ENCODE measurements at regions not wholly inside any gene's neighbourhood (a gene's known extent, or its start where the extent isn't known, plus 50 kb on each side); places are given as distances from the start of the nearest gene placed in this dataset.
A peak's percentile ranks its signal among the peaks of the same experiment; 100 is the strongest.

DNA sequence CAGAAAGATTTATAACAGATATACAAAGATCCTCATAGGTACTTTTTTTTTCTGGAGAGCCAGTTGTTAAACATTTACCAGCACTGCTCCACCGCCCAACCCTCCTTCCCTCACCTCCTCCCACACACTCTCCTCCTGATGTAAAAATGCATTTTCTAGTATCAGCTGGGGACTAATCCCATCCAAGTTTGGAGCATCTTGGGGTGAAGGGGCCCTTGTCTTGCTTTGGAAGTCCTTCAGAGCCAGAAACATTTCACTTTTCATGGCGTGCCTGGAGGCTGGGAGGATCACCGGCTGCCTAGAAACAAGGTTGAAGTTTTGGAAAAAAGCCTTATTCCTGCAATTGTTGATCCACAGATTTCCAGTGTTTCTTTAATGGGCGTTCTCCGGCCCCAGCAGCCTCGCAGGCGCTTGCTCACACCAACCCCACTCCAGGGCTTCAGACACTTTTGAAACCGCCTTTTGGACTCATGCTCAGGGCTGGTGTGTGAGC is 165.1 kb upstream of the AFDN start:
- TF ChIP-seq, protein P1, sequence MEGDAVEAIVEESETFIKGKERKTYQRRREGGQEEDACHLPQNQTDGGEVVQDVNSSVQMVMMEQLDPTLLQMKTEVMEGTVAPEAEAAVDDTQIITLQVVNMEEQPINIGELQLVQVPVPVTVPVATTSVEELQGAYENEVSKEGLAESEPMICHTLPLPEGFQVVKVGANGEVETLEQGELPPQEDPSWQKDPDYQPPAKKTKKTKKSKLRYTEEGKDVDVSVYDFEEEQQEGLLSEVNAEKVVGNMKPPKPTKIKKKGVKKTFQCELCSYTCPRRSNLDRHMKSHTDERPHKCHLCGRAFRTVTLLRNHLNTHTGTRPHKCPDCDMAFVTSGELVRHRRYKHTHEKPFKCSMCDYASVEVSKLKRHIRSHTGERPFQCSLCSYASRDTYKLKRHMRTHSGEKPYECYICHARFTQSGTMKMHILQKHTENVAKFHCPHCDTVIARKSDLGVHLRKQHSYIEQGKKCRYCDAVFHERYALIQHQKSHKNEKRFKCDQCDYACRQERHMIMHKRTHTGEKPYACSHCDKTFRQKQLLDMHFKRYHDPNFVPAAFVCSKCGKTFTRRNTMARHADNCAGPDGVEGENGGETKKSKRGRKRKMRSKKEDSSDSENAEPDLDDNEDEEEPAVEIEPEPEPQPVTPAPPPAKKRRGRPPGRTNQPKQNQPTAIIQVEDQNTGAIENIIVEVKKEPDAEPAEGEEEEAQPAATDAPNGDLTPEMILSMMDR (IDR thresholded peaks at IDR 0.05), result no peak
- ATAC-seq (ENCODE audit: low FRiP score) (peak; percentile 58), DNase-seq (ENCODE audit: low spot score) (no peak)

DNA sequence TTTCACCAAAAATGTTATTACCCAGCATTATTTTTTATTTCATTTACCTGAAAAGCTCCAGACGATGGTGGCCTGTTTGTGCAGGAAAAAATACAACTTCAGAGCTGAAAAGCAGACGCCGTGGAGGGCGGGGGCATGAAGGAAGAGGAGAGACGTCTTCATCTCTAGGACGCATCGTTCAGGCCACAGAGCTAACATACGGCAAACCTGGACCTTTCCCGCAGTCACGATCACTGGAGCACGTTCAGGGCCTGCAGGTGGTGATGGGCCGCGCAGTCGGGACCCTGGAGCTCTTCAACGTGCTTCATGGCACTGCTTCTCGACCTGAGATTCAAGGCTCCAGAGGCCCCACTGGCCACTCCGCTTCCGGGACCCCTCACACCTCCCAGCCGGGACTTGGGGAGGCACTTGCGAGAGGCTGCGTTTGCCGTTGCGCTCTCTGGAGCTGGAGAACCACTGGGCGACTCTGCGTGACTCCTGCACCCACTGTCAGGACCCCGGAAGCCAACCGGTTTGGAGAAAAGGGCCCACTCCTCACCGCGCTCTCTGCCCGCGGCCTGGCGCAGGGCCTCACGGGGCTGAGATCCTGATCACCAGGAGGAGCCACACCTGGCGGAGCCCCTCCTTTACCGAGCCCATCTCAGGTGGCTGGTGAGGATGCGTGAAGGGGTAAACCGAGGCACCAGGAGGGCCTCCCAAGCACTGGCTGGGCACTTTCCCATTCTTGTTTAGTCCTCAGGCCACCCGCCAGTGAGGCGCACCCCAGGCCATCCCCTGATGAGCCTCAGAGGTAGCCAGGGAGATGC is 164.4 kb upstream of the AFDN start:
- TF ChIP-seq, protein P1 (IDR thresholded peaks at IDR 0.05), result no peak
- no peak for ATAC-seq (ENCODE audit: low FRiP score)
- DNase-seq (ENCODE audit: low spot score), result no peak

DNA sequence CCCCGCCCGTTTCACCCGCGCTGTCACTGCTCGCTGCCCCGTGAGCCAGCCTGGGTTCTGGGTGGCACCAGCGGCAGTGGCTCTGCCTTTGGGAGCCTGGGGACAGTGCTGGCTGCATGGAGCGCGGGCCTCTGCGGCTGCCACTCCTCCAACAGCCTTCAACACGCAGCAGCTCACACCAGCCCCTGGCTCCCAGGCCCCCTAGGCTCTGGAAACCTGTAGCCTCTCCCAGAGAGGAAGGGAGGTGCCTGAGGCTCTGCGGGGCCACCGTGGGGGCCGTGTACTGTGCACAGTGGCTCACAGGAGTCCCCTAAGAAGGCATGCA is 163.9 kb upstream of the AFDN start:
- no peak for ATAC-seq (ENCODE audit: low FRiP score)
- TF ChIP-seq, protein P1 (IDR thresholded peaks at IDR 0.05), result no peak
- no peak for DNase-seq (ENCODE audit: low spot score)

DNA sequence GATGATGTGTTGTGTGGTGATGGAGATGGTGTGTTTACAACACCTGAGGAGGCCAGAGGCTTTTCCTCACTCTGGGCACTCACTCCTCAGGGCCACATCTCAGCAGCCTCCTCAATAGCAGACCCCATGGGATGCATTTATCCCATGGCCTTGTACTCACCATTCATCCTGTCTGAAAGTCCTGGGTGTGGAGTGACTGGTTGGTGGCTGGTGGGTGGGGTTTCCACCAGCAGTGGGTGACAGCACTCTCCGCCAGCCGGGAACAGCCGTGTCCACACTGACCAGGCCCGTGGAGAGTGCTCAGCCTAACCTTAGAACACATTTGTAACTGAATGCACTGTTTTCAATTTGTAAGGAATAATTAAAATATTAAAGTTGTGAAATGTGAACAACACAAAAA is 163.4 kb upstream of the AFDN start:
- DNase-seq (ENCODE audit: low spot score), result no peak
- ATAC-seq (ENCODE audit: low FRiP score), result no peak
- TF ChIP-seq, protein P1 (IDR thresholded peaks at IDR 0.05), result no peak

DNA sequence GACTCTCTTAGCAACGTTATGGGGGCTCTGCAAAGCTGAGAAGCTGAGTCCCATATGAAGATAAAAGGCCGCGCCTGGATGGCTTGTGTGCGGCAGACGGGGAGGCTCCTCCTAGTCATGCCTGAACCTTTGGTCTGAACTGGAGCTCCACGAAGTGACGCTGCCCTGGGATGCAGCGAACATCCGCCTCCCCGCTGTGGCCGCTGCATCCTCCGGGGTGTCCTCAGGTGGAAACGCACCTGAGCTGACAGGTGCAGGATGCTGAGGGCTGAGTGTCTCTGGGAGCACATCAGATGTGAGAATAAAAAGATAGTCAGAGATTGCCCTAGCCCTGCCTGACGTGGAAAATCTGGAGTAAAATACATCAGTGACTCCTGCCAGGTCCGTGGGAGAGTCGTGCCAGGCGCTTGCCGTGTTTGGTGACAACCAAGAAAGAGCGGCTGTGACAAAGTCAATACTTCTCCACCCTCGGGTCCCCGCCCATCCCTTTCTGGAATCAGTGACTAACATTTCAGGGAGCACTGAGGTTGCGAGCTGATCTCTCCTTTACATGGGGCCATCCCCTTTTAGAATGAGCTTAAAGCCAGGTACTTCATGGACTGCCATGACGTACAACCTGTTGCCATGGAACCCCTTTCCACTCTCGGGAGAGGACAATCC is 162.8 kb upstream of the AFDN start:
- no peak for ATAC-seq (ENCODE audit: low FRiP score)
- DNase-seq (ENCODE audit: low spot score), result no peak
- TF ChIP-seq, protein P1 (IDR thresholded peaks at IDR 0.05), result no peak

DNA sequence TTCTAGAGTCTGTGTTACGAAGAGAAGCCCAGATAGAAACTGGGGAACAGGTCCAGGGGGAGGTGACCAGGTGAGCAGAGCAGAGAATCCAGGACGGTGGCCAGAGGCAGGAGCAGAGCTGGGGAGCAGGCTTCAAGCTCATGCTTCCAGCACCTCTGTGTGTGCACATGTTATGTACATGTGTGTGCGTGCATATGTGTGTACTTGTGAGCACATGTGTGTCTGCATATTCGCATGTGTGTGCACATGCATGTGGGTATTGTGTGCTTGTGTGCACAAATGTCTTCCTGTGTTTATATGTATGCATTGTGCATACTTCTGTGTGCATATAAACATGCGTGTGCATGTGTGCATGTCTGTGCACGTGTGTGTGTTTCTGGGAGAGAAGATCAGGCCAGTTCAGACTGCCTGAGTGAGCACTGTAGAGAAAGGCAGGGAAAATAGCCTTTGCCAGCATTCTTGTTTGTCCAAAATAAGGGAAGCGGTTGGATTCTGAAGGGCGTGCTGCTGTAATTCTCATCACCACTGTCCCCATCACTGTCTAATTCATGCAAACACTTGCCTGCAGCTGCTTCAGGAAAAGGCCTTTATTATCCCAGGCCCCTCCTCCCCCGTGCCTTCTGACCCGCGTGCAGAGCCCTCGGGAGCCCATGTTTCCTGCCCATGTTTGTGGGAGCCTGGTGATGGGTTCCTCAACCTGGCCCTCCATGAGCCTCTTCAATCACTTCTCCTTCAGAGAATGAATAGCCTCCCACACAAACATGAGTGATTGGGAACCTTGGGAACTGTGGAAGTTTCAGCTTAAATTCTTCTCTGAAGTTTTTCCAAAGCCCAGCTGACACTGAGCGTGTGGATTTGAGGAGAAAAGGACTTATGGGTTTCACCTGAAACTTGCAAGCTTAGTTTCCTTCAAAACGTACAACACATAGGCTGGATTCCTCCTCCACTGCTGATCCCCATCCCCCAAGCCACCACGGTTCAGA is 161.7 kb upstream of the AFDN start:
- ATAC-seq (ENCODE audit: low FRiP score) (no peak), DNase-seq (ENCODE audit: low spot score) (no peak)
- TF ChIP-seq, protein P1 (IDR thresholded peaks at IDR 0.05), result no peak
